SK-N-DZ (cell line): ENCODE measurements at regions not wholly inside any gene's neighbourhood (a gene's known extent, or its start where the extent isn't known, plus 50 kb on each side); places are given as distances from the start of the nearest gene placed in this dataset.
A peak's percentile ranks its signal among the peaks of the same experiment; 100 is the strongest.

Experiments used
- DNase-seq: peaks from one replicate; pipeline ENCODE4 v3.0.0-alpha.2; 2015; ENCODE audit warnings: low spot score

DNA sequence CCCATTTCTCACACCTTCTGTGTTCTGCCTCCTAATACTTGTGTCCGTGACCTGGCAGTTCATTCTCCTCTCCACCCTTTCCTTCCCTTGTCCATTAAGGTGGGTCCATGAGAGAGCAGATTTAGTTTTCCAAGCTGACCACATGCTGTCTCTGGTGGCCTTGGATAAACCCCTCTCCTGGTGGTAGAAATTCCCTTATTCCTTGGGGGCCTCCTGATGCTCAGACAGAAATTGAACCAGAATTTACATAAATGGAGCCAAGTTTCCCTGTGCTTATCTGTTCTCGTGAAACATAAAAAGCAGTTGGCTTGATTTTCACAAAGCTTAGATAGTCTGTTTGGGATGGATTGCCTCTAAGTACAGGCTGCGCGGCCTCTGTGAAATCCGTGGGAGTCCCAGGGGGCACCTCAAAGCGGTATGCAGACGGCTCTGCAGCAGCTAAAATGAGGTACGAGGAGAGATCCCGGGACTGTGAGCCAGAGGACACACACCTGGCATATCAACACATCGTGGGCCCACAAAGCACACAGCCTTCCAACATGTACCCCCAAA lies 101.0 kb upstream of the NMNAT3 start:
- no peak for DNase-seq

DNA sequence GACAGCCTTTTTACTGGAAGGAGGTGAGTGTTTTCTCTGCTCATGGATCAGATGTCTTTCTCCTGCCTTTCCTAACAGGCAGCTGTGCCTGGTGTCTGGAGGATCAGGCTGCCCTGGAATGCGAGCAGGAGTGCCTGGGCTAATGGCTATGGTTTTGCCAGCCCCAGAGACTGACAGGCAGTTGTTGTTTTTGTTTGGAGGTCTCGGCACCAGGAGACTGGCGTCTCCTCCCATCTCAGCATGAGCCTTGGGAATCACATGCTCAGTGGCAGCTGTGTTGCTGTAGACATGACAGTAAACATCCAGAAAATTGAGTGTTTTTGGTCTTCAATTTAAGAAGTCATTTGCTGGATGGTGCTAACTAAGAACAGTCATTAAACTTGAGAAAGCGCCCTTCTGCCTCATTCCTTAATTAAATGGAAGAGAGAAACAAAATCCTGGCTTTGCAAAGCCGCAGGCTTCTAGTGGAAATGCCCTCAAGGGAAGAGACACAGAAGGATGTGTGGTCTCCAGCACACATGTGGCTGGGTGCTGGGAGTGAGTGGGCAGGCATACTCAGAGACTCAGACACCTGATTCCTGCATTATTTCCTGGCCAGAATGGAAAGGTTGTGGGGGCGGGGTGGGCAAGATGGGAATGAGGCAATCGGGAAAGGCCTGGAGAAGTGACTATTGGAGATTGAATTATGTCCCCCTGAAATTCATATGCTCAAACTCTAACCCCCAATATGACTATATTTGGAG lies 97.0 kb upstream of the NMNAT3 start:
- peak; percentile 21 for DNase-seq

DNA sequence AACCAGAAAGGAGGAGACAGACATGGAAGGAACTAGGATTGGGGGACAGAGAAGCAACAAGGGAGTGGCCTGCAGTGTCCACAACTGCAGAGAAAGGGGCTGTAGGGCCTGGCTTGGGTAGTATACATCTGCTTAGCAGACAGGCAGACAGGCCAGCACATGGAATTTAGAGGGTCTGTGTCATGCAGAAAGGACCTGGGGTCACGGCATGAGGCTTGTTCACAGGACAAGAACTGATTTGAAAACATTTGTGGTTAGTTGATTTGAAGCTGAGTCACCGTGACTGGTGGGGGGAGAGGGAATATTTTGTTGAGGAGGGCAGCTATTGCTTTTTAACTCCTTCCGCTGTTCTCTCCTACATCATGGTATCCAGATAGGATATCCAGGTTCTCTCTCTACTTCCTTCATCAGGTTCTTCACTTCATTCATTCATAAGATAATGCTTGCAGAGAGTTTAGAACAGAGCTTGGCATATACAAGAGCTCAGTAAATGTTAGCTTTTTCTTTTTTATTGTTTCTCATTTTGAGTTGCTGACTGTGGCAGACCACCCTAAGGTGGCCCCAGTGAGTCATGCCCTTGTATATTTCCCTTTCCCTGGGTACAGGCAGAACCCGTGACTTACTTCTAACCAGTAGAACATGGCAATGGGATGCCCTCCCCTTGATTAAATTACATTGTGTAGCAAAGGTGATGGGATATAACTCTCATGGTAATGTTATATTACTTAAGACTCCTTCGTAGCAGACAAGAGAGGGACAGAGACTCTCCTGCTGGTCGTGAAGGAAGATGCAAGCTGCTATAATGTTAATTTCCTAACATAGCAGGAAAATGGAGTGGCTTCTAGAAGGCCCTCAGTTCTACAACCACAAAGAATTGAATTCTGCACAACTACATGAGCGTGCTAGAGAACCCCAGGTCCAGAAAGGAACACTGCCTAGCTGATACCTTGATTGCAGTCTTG lies 95.0 kb upstream of the NMNAT3 start:
- no peak for DNase-seq

DNA sequence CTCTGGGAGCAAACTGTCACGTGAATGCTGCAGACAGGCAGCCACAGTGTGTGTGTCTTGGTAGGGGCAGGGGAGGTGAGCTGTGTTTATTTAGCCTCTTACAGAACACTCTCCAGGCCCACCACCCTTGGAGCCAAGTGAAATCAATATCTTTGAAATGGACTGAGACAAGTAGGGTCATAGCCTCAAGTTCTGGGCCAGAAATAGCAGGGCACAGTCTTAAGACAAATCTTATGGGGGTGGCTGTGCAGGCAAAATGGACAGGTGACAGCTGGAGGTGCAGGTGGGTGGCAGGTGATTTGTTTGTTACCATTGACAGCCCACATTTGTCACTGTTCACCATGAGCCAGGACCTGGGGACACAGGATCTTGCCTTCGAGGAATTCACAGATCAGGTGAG lies 93.6 kb upstream of the NMNAT3 start:
- no peak for DNase-seq

DNA sequence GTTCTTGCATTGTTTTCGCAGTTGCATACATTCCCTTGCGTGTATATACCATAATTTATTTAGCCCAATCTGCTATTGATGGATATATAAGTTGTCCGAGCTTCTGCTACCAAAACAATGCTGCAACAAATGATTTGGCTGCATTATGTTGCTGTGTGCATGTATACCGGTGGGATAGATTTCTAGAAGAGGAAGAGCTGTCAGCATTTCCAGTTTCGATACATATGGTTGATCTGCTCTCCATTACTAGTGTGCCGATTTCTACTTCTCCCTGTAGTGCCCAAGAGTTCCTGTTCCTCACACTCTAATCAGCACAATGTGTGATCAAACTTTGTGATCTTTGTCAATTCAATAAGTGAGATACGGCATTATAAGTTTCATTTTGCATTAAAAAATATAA lies 92.8 kb upstream of the NMNAT3 start:
- DNase-seq: no peak

DNA sequence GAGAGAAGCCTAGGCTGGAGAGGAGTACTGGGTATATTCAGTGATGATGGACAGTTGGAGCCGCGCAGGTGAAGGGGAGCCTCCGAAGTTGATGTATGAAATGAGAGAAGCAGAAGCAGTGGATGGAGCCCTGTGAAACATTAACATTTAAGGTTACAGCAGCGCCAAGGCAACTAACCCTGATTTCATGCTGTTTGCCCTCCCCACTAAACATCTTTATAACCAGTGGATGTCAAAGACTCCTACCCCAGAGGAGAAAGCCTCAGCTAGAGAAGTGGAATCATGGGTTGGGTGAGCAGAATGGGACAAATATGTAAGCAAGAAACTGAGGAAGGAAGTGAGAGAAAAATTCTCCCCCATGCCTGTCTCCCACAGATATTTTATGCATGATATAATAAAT lies 92.0 kb upstream of the NMNAT3 start:
- DNase-seq: no peak

DNA sequence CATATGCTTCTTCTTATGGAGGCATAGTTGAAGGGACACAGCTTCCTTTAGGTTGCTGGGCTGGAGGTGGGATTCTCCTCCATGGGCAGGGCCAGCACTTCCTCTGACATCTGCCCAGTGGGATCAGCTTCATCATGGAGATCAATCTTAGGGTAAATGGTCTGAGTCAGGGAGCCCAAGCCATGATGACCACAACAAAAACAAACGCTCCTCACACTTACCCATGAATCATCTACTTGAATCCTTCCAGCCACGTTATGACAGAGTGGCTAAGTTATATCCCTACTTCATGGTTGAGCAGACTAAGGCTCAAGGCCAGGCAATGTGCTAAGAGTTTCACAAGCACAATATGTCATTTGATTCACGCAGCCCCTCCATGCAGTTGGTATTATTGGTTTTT lies 87.2 kb upstream of the NMNAT3 start:
- DNase-seq: no peak

DNA sequence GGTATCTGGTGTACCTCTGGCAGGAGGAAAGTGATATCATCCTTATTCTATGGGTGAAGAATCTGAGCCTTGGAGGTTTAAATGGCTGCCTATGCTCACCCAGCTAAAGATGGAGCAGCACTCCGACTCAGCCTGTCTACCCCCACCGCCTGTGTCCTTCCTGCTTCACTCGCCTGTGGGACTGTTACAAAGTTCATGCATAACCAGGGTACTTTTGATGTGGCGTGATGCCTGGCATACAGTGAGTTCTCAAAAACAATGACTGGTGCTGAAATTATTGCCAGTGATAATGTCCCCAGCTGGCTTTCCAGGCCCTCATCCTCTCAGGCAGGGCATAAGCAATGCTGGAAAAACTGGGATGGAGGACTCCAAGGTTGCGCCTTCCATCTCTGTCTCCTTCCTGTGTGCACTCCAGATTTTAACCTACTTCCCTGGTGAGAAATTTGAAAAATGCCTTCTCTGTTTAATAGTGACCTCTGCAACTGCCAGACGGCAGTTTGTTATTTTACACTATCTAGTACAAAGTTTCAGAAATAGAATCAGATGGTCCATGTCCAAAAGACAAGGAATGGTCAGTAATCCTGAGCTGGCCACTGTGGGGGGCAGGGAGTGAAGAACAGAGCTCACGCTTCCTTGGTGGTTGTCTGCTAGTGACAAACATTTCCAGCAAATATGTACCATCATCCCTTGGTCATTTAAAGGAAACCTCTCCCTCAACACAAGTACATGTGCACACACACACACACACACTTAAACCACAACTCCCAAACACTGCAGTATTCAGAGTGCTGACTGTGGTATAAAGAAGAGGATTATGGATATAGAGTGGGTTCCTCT lies 86.5 kb upstream of the NMNAT3 start:
- DNase-seq: no peak

DNA sequence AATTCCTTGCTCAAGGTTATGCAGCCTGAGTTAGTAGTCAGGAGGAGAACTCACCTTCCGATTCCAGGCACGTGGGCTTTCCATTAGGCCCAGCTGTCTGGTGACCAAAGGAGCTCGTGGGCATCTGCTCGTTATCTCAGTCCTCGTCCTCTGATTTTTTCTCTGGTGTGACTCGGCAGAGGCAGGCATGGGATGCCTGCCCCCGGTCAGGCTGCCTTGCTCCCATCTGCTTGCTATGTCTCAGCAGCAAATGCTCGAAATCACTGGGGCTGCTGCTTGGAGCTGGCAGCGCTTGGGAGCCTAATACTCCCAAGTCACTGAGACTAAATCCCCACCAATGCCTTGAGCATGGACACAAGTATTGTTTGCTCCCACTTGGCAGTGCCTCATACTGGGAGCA lies 84.5 kb upstream of the NMNAT3 start:
- DNase-seq: no peak

DNA sequence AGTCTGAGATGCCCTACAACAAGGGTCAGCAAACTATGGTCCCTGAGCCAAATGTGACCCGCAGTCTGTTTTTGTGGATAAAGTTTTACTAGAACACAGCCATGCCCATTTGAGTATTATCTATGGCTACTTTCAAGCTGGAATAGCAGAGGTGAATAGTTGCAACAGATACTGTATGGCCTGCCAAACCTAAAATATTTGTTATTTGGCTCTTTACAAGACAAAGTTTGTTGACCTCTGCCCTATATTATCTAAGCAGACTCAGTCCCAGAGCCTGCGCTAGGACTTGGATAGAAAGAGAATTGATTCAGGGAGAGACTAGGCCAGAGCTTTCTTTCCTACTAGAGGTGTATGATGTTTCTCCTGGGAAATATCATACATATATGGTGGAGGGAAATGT lies 81.7 kb upstream of the NMNAT3 start:
- DNase-seq: no peak

DNA sequence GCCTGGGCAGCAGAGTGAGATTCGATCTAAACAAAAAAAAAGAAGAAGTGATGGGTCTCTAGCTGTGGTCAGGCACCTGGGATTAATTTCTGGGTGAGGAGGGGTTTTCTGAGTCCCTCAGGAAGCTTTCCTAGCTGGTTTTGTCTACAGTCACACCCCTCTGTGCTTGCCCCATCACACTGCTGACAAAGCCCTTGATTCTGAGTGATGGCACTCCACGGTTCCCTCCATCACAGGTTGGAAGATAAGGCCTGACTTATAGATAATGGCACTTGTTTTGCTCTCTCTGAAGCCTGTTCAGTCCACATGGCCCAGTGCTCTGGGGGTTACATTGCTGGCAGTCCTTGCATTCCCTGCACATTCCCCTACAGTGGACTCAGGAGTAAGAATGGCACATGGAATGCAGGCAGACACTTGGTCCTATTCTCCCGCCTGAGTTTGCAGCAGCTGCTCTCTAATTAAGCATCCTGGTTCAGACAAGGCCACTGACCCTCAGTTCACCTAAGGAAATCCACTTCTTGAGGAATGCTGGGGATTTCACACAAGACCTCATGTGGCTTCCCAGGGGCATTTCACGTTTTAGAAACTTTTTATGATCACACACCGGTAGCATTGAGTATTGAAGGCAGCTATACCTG lies 81.0 kb upstream of the NMNAT3 start:
- no peak for DNase-seq

DNA sequence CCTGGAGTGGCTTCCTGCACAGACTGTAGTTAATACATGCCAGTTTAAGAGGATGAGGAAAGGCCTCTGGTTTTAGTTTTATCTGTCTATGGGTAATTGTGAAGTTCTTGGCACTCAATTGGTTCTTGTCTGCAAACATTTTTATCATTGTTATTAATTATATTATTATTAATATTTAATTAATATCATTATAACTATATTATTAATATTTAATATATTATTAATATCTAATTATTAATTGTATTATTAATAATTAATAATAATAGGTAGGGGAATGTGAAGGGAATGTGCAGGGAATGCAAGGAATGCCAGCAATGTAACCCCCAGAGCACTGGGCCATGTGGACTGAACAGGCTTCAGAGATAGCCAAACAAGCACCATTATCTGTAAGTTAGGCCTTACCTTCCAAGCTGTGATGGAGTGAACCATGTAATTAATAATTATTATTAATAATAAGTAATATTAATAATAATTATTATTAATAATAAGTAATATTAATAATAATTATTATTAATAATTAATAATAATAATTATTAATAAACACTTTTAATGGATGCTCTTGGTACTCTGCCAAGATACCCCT lies 79.8 kb upstream of the NMNAT3 start:
- DNase-seq: no peak

DNA sequence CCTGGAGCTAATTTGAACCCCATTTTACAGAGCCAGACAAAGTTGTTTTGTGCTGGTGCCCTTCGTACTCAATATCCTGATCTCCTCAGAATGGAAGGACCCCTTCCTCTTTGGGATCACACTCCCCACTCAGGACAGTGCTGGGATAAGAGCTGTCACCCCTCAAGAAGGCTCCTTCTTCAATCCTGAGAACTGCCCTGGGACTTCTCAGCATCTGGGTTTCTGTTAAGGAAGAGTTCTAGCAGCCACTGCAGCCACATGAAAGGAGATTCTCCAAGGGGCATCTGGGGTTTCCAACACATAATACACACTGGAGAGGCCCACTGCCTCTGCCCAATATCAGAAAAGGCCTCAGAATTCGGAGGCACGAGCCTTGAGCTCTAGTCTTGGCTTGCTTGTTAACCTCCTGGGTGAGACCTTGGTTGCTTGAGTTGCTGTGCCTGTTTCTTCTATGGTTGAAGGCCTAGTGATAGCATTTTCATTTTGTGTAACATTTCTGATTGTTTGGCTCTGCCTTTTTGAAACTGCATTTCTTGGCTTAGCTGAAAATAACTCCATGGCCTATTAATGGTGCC lies 78.8 kb upstream of the NMNAT3 start:
- DNase-seq: no peak

DNA sequence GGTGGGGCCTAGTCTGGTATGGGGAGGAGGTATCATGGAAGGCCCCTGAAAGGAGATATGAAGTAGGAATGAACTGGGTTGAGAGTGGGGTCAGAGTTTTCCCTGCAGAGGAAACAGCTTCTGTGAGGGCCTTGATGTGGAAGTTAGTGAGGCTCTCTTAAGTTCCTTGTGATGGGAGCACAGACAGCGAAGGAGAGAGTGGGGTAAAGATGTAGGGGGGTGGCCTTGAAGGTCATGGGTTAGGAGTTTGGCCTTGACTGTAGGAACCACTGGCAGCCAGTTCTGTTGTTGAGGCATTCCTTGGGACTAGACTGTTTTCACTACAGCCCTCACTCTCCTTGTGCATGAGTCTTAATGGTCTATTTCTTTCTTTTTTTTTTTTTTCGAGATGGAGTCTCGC lies 77.8 kb upstream of the NMNAT3 start:
- no peak for DNase-seq

DNA sequence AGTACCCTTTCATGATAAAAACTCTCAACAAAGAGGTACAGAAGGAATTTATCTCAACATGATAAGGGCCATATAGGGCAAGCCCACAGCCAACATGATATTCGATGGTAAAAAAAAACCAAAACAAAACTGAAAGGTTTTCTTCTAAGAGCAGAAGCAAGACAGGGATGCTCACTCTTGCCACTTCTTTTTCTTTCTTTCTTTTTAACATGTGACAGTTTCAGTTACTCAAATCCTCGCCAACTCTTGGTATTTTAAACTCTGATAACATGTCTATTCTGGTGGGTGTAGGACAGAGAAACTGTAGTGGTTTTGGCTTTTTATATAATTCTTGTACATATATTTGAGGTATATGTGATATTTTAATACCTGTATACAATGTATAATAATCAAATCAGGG lies 74.0 kb upstream of the NMNAT3 start:
- DNase-seq: no peak

DNA sequence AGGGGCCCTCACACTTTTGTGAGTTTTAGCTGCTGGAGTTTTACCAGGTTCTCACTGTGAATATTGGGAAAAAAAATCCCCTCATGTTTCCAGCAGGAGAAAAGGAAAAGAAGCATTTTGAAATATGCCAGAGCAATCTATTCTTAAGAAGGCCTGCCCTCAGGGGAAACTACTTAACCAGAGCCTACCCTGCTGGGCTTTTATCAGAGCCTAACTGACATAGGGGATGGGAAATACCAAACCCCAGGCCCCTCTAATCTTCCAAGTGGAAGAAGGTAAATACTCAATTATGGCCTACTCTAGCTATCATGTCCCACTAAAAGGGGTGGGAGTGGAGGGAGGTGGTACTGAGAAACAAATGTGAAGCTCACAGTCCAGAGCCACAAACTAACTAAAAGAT lies 68.7 kb upstream of the NMNAT3 start:
- no peak for DNase-seq

DNA sequence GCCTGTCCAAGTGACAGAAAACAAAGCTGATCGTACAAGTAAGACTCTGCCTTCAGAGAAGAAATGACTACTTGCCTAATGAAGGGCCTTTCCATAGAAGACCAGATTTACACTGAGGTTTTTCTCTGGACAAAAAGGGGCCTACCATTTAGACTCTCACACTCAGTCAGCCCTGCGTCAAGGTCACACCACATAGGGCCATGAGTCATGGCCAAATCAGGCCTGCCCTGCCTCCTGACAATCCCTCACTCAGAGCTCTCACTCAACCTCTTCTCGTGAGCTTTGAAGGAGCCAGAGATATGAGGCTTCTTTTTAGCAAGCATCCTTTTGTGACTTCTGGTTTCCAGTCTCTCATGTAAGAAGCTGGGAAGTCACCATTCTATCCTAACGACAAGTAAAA lies 68.1 kb upstream of the NMNAT3 start:
- DNase-seq: no peak

DNA sequence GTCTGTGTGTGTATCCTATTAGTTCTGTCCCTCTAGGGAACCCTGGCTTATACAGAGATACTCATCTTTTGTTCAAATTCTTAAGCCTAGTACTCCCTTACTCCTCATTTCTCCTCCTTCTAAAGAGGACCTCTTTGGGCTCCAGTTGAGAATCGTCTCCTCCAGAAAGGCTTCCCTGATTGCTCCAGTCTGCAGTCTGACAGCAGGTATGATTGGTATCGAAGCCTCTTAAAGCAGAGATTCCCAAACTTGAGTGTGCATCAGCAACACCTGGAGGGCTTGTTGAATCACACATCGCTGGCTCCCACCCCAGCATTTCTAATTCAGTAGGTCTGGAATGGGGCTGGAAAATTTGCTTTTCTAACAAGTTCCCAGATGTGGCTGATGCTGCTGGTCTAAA lies 60.9 kb upstream of the NMNAT3 start:
- DNase-seq: no peak

DNA sequence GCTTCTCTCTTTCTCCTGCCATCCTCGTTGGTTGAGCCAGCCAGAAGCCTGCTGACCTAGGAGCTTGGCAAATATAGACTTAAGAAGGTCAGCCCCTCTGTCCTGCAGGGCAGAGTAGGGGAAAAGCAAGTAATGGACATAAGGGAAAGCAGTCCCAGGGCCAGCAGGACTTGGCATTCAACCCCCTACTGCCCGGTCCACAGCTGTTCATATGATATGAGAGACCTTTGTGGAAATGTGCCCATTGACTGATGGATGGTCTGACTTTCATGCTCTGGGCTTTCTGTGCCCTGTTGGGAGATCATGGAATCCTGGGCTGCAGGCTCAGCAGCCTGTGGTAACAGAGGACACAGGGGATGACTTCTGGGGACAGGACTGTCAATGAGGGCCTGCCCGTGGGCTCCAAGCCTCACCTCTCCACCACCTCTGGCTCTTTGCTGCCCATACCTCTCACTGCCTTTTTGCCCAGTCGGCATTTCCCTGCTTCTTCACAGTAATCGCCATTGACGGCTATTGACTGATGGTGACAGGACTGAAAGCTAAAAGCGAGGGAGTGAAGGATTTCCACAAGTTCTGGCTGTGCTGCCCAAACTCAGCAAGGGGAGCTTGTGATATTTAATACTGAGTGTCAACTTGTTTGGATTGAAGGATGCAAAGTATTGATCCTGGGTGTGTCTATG lies 60.0 kb upstream of the NMNAT3 start:
- DNase-seq: no peak

DNA sequence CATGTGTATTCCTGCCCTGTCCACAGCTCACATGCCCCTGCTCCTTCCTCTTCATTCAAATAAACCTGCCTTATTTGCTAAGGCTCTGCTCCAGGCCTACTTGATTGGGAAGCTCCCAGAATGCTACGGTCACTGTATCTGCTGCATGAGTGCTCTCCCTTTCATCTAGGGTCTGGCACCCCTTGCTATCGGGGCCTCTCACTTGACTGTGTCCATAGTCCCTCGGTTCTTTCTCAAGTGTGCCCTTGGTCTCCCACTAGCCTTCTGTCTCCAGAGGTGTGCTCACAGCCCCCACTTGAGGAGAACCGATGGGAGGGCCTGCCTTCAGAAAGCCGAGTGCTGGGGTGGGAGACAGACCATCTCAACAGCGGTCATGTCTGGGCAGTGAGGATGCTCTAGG lies 57.4 kb upstream of the NMNAT3 start:
- DNase-seq: no peak
